ENCODE measurements at regions not wholly inside any gene's neighbourhood (a gene's known extent, or its start where the extent isn't known, plus 50 kb on each side); places are given as distances from the start of the nearest gene placed in this dataset.

GRCh38 chr14:87304404-87304803 lies 688.6 kb downstream of the GALC start:
- TF ChIP-seq CTCF (conservative IDR thresholded peaks at IDR 0.05; ENCODE audit: low read depth, low read length) (no peak), EZH2 (IDR thresholded peaks at IDR 0.05; ENCODE audit: borderline replicate concordance, low read depth, low read length, poor library complexity, severe bottlenecking) (no peak)
